ENCODE measurements at regions not wholly inside any gene's neighbourhood (a gene's known extent, or its start where the extent isn't known, plus 50 kb on each side); places are given as distances from the start of the nearest gene placed in this dataset.

DNA sequence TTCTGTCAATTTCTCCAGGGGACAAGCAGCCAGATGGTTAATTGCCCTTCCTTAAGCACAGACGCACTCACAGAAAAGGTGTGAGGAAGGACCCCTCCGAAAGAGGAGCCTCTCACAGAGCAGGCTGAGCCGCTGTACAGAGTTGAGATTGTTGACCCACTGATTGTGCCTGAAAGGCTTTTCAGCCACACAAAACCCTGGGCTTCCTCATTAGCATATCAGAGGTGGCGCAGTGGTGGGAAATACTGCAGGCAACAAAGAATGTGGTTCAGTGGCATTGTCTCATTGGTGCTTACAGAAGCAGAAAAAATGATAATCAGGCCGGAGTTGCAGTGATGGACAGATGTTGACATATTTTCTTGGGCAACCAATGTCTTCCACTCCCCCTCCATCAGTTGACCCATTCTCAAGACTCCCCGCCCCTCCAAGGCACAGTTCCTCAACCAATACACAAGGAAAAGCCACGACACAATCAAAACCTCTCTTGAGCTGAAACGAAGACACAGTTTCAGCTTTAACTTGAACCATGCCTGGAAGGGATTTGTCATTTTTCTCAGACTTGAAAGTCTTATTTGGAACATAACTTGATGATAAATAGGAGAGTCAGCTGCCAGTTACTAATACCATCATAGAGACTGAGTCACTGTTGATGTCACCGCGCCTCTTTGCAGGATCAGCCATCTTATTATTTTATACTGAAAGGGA, 53.1 kb downstream of the ATXN3L start:
- TF ChIP-seq, protein P1, sequence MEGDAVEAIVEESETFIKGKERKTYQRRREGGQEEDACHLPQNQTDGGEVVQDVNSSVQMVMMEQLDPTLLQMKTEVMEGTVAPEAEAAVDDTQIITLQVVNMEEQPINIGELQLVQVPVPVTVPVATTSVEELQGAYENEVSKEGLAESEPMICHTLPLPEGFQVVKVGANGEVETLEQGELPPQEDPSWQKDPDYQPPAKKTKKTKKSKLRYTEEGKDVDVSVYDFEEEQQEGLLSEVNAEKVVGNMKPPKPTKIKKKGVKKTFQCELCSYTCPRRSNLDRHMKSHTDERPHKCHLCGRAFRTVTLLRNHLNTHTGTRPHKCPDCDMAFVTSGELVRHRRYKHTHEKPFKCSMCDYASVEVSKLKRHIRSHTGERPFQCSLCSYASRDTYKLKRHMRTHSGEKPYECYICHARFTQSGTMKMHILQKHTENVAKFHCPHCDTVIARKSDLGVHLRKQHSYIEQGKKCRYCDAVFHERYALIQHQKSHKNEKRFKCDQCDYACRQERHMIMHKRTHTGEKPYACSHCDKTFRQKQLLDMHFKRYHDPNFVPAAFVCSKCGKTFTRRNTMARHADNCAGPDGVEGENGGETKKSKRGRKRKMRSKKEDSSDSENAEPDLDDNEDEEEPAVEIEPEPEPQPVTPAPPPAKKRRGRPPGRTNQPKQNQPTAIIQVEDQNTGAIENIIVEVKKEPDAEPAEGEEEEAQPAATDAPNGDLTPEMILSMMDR (conservative IDR thresholded peaks at IDR 0.05; ENCODE audit: low read depth, low read length): no peak
- H3K4me3 ChIP-seq (ENCODE audit: low read depth, low read length): no peak overlapping the region
- no peak for DNase-seq (ENCODE audit: low read depth)

DNA sequence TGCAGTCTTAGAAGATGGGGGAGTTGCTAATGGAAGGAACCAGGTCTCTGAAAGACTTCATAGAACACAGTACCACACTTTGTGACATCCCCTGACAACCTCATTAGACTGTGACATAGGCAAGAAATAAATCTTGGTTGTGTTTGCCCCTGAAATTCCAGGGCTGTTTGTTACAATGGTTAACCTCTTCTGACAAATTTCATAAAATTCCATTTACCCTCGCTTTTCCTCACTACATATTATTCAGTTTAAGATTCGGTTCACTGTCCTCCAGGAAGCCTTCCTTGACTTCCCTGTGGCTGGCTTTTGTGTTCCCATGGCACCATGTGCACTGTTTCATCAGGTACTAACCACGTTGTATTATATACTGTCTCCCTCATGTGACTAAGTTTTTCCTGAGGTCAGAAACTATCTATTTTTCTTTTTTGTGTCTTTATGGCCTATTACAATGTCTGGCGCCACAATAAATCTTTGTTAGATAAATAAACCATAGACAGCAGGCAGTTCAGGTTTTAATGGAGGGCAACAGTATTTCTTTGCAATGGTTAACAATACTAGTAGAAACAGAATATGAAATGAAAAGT, 54.2 kb downstream of the ATXN3L start:
- no peak overlapping the region for H3K4me3 ChIP-seq (ENCODE audit: low read depth, low read length)
- no peak for DNase-seq (ENCODE audit: low read depth)
- TF ChIP-seq, protein P1 (conservative IDR thresholded peaks at IDR 0.05; ENCODE audit: low read depth, low read length): no peak

DNA sequence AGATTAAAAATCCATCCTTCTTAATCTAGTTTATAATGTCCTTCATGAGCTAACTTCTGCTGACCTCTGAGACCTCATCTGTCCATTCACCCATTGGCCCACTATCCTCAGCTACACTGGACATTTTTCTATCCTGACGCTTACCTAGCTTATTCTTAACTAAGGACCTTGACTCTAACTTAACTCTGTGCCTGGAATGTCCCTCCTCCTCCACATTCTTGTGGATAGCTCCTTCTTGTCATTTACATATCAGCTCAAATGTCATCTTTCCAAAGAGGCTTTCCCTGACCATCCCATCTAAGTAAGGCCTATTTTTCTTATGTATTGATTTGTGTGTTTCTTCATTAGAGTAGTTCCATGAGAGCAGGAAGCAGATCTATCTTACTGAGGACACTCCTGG, 54.7 kb downstream of the ATXN3L start:
- no peak for DNase-seq (ENCODE audit: low read depth)
- TF ChIP-seq, protein P1 (conservative IDR thresholded peaks at IDR 0.05; ENCODE audit: low read depth, low read length): no peak

DNA sequence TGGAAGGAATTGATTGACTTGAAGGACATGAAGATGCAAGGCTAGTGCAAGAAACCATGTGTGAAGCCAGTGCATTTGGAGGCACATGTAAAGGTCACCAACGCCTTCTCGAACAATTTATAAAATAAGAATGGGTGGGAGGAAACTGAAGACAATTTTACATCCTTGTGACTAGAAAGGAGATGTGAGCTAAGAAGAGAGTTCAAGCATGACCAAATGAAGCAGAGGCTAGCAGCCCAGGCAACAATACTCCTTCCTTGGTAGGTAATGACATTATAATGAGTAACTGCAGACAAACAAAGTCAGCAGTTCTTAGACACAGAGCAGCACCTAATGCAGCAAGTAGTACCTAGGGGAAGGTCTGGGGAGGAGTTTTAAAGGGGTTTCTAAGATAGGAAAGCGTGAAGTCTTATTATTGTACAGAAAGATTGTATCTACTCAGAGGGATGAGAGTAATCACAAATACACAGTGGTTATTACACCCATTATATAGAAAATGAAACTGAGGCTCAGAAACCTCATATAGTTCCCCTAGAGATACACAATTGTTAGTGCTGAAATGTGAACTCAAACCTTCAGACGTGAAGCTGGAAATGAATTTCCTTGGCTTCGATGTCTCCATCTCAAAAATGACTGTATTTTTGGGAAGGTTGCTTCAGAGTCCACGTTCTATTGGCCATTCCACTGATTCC, 56.1 kb downstream of the ATXN3L start:
- no peak overlapping the region for H3K4me3 ChIP-seq (ENCODE audit: low read depth, low read length)
- no peak for DNase-seq (ENCODE audit: low read depth)
- TF ChIP-seq, protein P1 (conservative IDR thresholded peaks at IDR 0.05; ENCODE audit: low read depth, low read length): no peak

More for the DNA sequence above, 54.7 kb downstream of the ATXN3L start:
- H3K4me3 ChIP-seq (ENCODE audit: low read depth, low read length): no peak overlapping the region

DNA sequence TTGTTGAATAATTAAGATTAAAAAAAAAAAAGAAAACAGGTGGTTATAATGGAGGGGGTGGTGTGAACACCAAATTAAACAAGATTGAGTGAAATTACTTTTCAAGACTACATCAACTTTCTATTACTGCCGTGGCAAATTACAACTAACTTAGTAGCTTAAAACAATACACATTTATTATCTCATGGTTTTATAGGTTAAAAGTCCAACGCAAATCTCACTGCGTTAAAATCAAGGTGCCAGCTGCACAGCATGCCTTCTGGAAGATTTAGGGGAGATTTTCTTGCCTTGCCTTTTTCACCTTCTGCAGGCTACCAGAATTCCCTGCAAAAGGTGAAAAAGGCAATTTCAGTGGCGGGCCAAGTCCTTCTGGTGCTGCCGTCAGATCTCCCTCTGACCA, 58.5 kb downstream of the ATXN3L start:
- no peak for DNase-seq (ENCODE audit: low read depth)
- no peak overlapping the region for H3K4me3 ChIP-seq (ENCODE audit: low read depth, low read length)
- TF ChIP-seq, protein P1 (conservative IDR thresholded peaks at IDR 0.05; ENCODE audit: low read depth, low read length): no peak

DNA sequence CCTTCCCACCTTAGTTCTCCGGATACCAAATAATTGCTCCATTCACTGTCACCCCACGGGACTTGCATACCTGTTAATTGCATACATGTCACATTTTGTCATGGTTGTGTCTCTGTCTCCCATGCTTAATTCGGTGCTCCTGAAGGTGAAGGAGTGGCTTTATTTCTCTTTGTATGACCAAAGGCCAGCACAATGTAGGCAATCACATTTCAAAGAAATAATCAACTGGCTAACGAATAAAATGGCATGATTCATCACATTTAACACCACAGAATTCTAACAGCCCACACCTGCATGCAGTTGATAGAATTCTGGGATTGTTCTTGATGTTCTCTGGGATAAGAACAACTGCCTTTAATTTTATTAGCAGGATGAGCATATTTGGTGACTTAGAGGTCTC, 59.3 kb downstream of the ATXN3L start:
- DNase-seq (ENCODE audit: low read depth): no peak
- H3K4me3 ChIP-seq (ENCODE audit: low read depth, low read length): no peak overlapping the region
- TF ChIP-seq, protein P1 (conservative IDR thresholded peaks at IDR 0.05; ENCODE audit: low read depth, low read length): no peak
